ENCODE measurements at regions not wholly inside any gene's neighbourhood (a gene's known extent, or its start where the extent isn't known, plus 50 kb on each side); places are given as distances from the start of the nearest gene placed in this dataset.

- Histone ChIP-seq H3K27ac (ENCODE audit: low read depth, low read length) (no peak overlapping the region), H3K4me3 (ENCODE audit: low read length) (no peak overlapping the region), H3K36me3 (ENCODE audit: control insufficient read depth, insufficient read depth, low read length) (no peaks in the 10 kb centered on the region), H3K9me3 (ENCODE audit: control insufficient read depth, low read length) (peaks cover 10% of the 10 kb centered on the region), H3K4me1 (ENCODE audit: control insufficient read depth, insufficient read depth, low read length) (no peaks in the 10 kb centered on the region), H3K27me3 (ENCODE audit: control insufficient read depth, insufficient read depth, low read length, poor library complexity, severe bottlenecking) (no peaks in the 10 kb centered on the region), H3K9ac (ENCODE audit: extremely low read depth, low read length, poor library complexity, severe bottlenecking) (no peak overlapping the region)
- H3K27me3 Mint-ChIP-seq (ENCODE audit: insufficient read depth) = no peaks in the 10 kb centered on the region
- H3K36me3 Mint-ChIP-seq (ENCODE audit: low read depth) = no peaks in the 10 kb centered on the region
- 80 to 96% methylated on average over 1 to 3 of the region's 3 CpGs for WGBS, 2 experiments (ENCODE audit: insufficient coverage in 1 of 2, insufficient read length in 1 of 2)
- DNase-seq = no peak
- no peaks in the 10 kb centered on the region for H3K9me3 Mint-ChIP-seq
- H3K4me1 Mint-ChIP-seq = no peaks in the 10 kb centered on the region
- H3K27ac Mint-ChIP-seq = no peak overlapping the region
- TF ChIP-seq CTCF (conservative IDR thresholded peaks at IDR 0.05) = no peak
- H3K4me3 Mint-ChIP-seq = no peak overlapping the region
Observed at GRCh38 chr3:189516039-189516438, 115.2 kb upstream of the TP63 start.

- Histone ChIP-seq H3K27me3 (ENCODE audit: control insufficient read depth, insufficient read depth, low read length, poor library complexity, severe bottlenecking) (no peaks in the 10 kb centered on the region), H3K9ac (ENCODE audit: extremely low read depth, low read length, poor library complexity, severe bottlenecking) (no peak overlapping the region), H3K4me1 (ENCODE audit: control insufficient read depth, insufficient read depth, low read length) (no peaks in the 10 kb centered on the region), H3K4me3 (ENCODE audit: low read length) (no peak overlapping the region), H3K9me3 (ENCODE audit: control insufficient read depth, low read length) (peaks cover 10% of the 10 kb centered on the region), H3K36me3 (ENCODE audit: control insufficient read depth, insufficient read depth, low read length) (no peaks in the 10 kb centered on the region), H3K27ac (ENCODE audit: low read depth, low read length) (no peak overlapping the region)
- H3K27me3 Mint-ChIP-seq (ENCODE audit: insufficient read depth) = no peaks in the 10 kb centered on the region
- TF ChIP-seq CTCF (conservative IDR thresholded peaks at IDR 0.05) = peak; percentile 59
- no peak overlapping the region for H3K4me3 Mint-ChIP-seq
- H3K4me1 Mint-ChIP-seq = no peaks in the 10 kb centered on the region
- no peaks in the 10 kb centered on the region for H3K9me3 Mint-ChIP-seq
- H3K36me3 Mint-ChIP-seq (ENCODE audit: low read depth) = no peaks in the 10 kb centered on the region
- H3K27ac Mint-ChIP-seq = no peak overlapping the region
- DNase-seq = peak; percentile 50
- WGBS, 2 experiments (ENCODE audit: insufficient coverage in 1 of 2, insufficient read length in 1 of 2) = 92% methylated on average over 1 of the region's 1 CpG; no CpG with 5 or more reads in 1 of the 2 experiments
Observed at GRCh38 chr3:189517981-189518380, 113.2 kb upstream of the TP63 start.

- Histone ChIP-seq H3K36me3 (ENCODE audit: control insufficient read depth, insufficient read depth, low read length) (no peaks in the 10 kb centered on the region), H3K27me3 (ENCODE audit: control insufficient read depth, insufficient read depth, low read length, poor library complexity, severe bottlenecking) (no peaks in the 10 kb centered on the region), H3K9me3 (ENCODE audit: control insufficient read depth, low read length) (peaks cover 10% of the 10 kb centered on the region), H3K4me1 (ENCODE audit: control insufficient read depth, insufficient read depth, low read length) (no peaks in the 10 kb centered on the region), H3K27ac (ENCODE audit: low read depth, low read length) (no peak overlapping the region), H3K4me3 (ENCODE audit: low read length) (no peak overlapping the region), H3K9ac (ENCODE audit: extremely low read depth, low read length, poor library complexity, severe bottlenecking) (no peak overlapping the region)
- no peak for TF ChIP-seq CTCF (conservative IDR thresholded peaks at IDR 0.05)
- no peak overlapping the region for H3K4me3 Mint-ChIP-seq
- no peaks in the 10 kb centered on the region for H3K36me3 Mint-ChIP-seq (ENCODE audit: low read depth)
- no peaks in the 10 kb centered on the region for H3K9me3 Mint-ChIP-seq
- no peak for DNase-seq
- H3K4me1 Mint-ChIP-seq = no peaks in the 10 kb centered on the region
- H3K27ac Mint-ChIP-seq = no peak overlapping the region
- no peaks in the 10 kb centered on the region for H3K27me3 Mint-ChIP-seq (ENCODE audit: insufficient read depth)
Observed at GRCh38 chr3:189519458-189519857, 111.7 kb upstream of the TP63 start.

Data from endodermal cell (in vitro differentiated cells).